Tibial nerve (tissue), 4 donors: ENCODE measurements at regions not wholly inside any gene's neighbourhood (a gene's known extent, or its start where the extent isn't known, plus 50 kb on each side); places are given as distances from the start of the nearest gene placed in this dataset.

ENCODE experiments used
- DNase-seq, 2 donors: peaks; one replicate each; pipeline ENCODE4 v3.0.0-alpha.2; 2019; ENCODE audit warnings: low spot score in 2 of 2
- H3K27ac ChIP-seq, 4 donors: fragments of 200-600 bp; sonication (generic) in 3 of 4; one replicate each; pipeline ENCODE4 v1.5.1; 2017 to 2019; ENCODE audit warnings: mild to moderate bottlenecking in 1 of 4
- H3K27me3 ChIP-seq, 2 donors: fragments of 200-600 bp; sonication (generic) in 1 of 2; one replicate each; pipeline versions ENCODE4 v1.5.1 to v1.6.0; 2017 to 2019
- H3K36me3 ChIP-seq, 3 donors: fragments of 200-600 bp; sonication (generic); one replicate each; pipeline ENCODE4 v1.5.1; 2018 to 2019
- H3K4me1 ChIP-seq, 4 donors: fragments of 200-600 bp; sonication (generic) in 3 of 4; one replicate each; pipeline ENCODE4 v1.5.1; 2017 to 2019
- H3K4me3 ChIP-seq, 4 donors: fragments of 200-600 bp; sonication (generic) in 3 of 4; one replicate each; pipeline ENCODE4 v1.5.1; 2017 to 2019; ENCODE audit warnings: mild to moderate bottlenecking in 1 of 4, moderate library complexity in 1 of 4
- H3K9me3 ChIP-seq, 4 donors: fragments of 200-600 bp; sonication (generic) in 3 of 4; one replicate each; pipeline ENCODE4 v1.5.1; 2017 to 2019
- CTCF ChIP-seq, 5 experiments: fragments of 200-600 bp in 3 of 5; fragments of 450-650 bp in 2 of 5; sonication (generic) in 3 of 5; IDR thresholded peaks; one replicate each; pipeline ENCODE4 v1.5.1; 2016 to 2019; ENCODE audit warnings: antibody characterized with exemption in 5 of 5, mild to moderate bottlenecking in 3 of 5, moderate library complexity in 2 of 5
- EP300 ChIP-seq, 2 donors: sonication (generic); formaldehyde crosslinking; IDR thresholded peaks; one replicate each; pipeline ENCODE4 v1.6.1; 2017; ENCODE audit warnings: antibody characterized with exemption in 2 of 2, mild to moderate bottlenecking in 1 of 2
- POLR2A ChIP-seq, 2 donors: fragments of 450-650 bp; IDR thresholded peaks; one replicate each; pipeline ENCODE4 v1.6.1; 2017; ENCODE audit warnings: antibody characterized with exemption in 2 of 2, mild to moderate bottlenecking in 2 of 2, moderate library complexity in 2 of 2
- WGBS, 2 donors: methylation state at CpG; one replicate each; pipeline ENCODE4 v1.1.5; 2018; 5-methylcytosine and 5-hydroxymethylcytosine counted together

GRCh38 chr9:81396528-81396927 lies 292.8 kb downstream of the TLE1 start:
- WGBS, 2 donors, result 60 to 65% methylated on average over 9 of the region's 9 CpGs
- Histone ChIP-seq H3K27me3 (no peaks in the 10 kb centered on the region), H3K36me3 (no peaks in the 10 kb centered on the region), H3K27ac (no peak overlapping the region), H3K9me3 (no peaks in the 10 kb centered on the region), H3K4me3 (no peak overlapping the region), H3K4me1 (peaks cover 0 to 21% (median 0%) of the 10 kb centered on the region in 4 donors)
- TF ChIP-seq POLR2A (IDR thresholded peaks at IDR 0.05) (no peak), EP300 (IDR thresholded peaks at IDR 0.05) (no peak), CTCF (IDR thresholded peaks at IDR 0.05) (no peak)
- no peak for DNase-seq

- H3K9me3 ChIP-seq, result no peaks in the 10 kb centered on the region
- DNase-seq, result no peak
- H3K27ac ChIP-seq, result peak overlapping the region in 2 of 4 donors; percentile 7
- no peaks in the 10 kb centered on the region for H3K36me3 ChIP-seq
- peaks cover 0 to 21% (median 0%) of the 10 kb centered on the region in 4 donors for H3K4me1 ChIP-seq
- no peaks in the 10 kb centered on the region for H3K27me3 ChIP-seq
- 64 to 69% methylated on average over 4 of the region's 4 CpGs for WGBS, 2 donors
- TF ChIP-seq CTCF (IDR thresholded peaks at IDR 0.05) (no peak), EP300 (IDR thresholded peaks at IDR 0.05) (no peak), POLR2A (IDR thresholded peaks at IDR 0.05) (no peak)
- H3K4me3 ChIP-seq, result no peak overlapping the region
Measured at GRCh38 chr9:81395676-81396054, 293.7 kb downstream of the TLE1 start.

- no peaks in the 10 kb centered on the region for H3K36me3 ChIP-seq
- H3K27me3 ChIP-seq, result no peaks in the 10 kb centered on the region
- H3K4me3 ChIP-seq, result no peak overlapping the region
- H3K27ac ChIP-seq, result peak overlapping the region in 2 of 4 donors; percentile 7 to 53
- H3K4me1 ChIP-seq, result peaks cover 0 to 25% (median 0%) of the 10 kb centered on the region in 4 donors
- no peak for DNase-seq
- no peak for TF ChIP-seq CTCF (IDR thresholded peaks at IDR 0.05)
- no peak for TF ChIP-seq POLR2A (IDR thresholded peaks at IDR 0.05)
- no peak for TF ChIP-seq EP300 (IDR thresholded peaks at IDR 0.05)
- 42 to 46% methylated on average over 3 of the region's 3 CpGs for WGBS, 2 donors
- H3K9me3 ChIP-seq, result no peaks in the 10 kb centered on the region
Measured at GRCh38 chr9:81394881-81395675, 294.3 kb downstream of the TLE1 start.

GRCh38 chr9:81393985-81394811 lies 295.1 kb downstream of the TLE1 start:
- Histone ChIP-seq H3K27ac (peak overlapping the region in 2 of 4 donors; percentile 7 to 53), H3K9me3 (no peaks in the 10 kb centered on the region), H3K4me3 (peak overlapping the region in 1 of 4 donors; percentile 14), H3K4me1 (peaks cover 0 to 33% (median 0%) of the 10 kb centered on the region in 4 donors), H3K36me3 (no peaks in the 10 kb centered on the region), H3K27me3 (no peaks in the 10 kb centered on the region)
- whole genome bisulfite sequencing, 2 donors, result 56 to 61% methylated on average over 6 of the region's 6 CpGs
- DNase-seq, result no peak
- no peak for TF ChIP-seq POLR2A (IDR thresholded peaks at IDR 0.05)
- peak in 1 of 2 donors; percentile 16 for TF ChIP-seq EP300 (IDR thresholded peaks at IDR 0.05)

GRCh38 chr9:81391457-81391825 lies 297.9 kb downstream of the TLE1 start:
- H3K27ac ChIP-seq, result no peak overlapping the region
- no peaks in the 10 kb centered on the region for H3K27me3 ChIP-seq
- no peaks in the 10 kb centered on the region for H3K36me3 ChIP-seq
- H3K9me3 ChIP-seq, result no peaks in the 10 kb centered on the region
- TF ChIP-seq EP300 (IDR thresholded peaks at IDR 0.05), result no peak
- TF ChIP-seq POLR2A (IDR thresholded peaks at IDR 0.05), result no peak
- no peak for TF ChIP-seq CTCF (IDR thresholded peaks at IDR 0.05)
- H3K4me1 ChIP-seq, result peaks cover 0 to 41% (median 0%) of the 10 kb centered on the region in 4 donors
- no peak overlapping the region for H3K4me3 ChIP-seq
- 97 to 100% methylated on average over 2 of the region's 2 CpGs for WGBS, 2 donors
- DNase-seq, result no peak
